Heart left ventricle (tissue), 16 donors: ENCODE measurements at regions not wholly inside any gene's neighbourhood (a gene's known extent, or its start where the extent isn't known, plus 50 kb on each side); places are given as distances from the start of the nearest gene placed in this dataset.

ENCODE experiments used
- ATAC-seq, 4 donors: fragments of 200-7000 bp; cut with Tn5 transposase; one replicate each; pipeline ENCODE4 v1.9.1; 2020 to 2022; ENCODE audit warnings: moderate library complexity in 4 of 4, mild to moderate bottlenecking in 3 of 4, moderate number of reproducible peaks in 1 of 4
- DNase-seq, 5 donors: peaks; one replicate each; pipeline ENCODE4 v3.0.0-alpha.2; 2020
- H3K27ac ChIP-seq, 12 donors: fragments of 200-600 bp; sonication (generic) in 4 of 12; one replicate each; pipeline versions ENCODE4 v1.5.0 to v1.8.0; 2016 to 2022; ENCODE audit warnings: mild to moderate bottlenecking in 2 of 12
- H3K27me3 ChIP-seq, 9 donors: fragments of 200-600 bp; sonication (generic) in 2 of 9; one replicate each; pipeline versions ENCODE4 v1.5.1 to v1.8.0; 2016 to 2022; ENCODE audit warnings: mild to moderate bottlenecking in 3 of 9
- H3K36me3 ChIP-seq, 9 donors: fragments of 200-600 bp; sonication (generic) in 2 of 9; one replicate each; pipeline versions ENCODE4 v1.5.0 to v1.8.0; 2018 to 2022; ENCODE audit warnings: mild to moderate bottlenecking in 2 of 9
- H3K4me1 ChIP-seq, 12 donors: fragments of 200-600 bp; sonication (generic) in 4 of 12; one replicate each; pipeline versions ENCODE4 v1.5.0 to v1.8.0; 2016 to 2022; ENCODE audit warnings: mild to moderate bottlenecking in 3 of 12
- H3K4me3 ChIP-seq, 12 donors: fragments of 200-600 bp; sonication (generic) in 4 of 12; one replicate each; pipeline versions ENCODE4 v1.5.0 to v1.8.0; 2017 to 2022; ENCODE audit warnings: mild to moderate bottlenecking in 9 of 12, moderate library complexity in 4 of 12
- H3K9me3 ChIP-seq, 12 donors: fragments of 200-600 bp; sonication (generic) in 4 of 12; one replicate each; pipeline versions ENCODE4 v1.5.0 to v1.8.0; 2016 to 2022; ENCODE audit warnings: mild to moderate bottlenecking in 1 of 12
- CTCF ChIP-seq, 12 donors: fragments of 200-600 bp; sonication (generic) in 4 of 12; IDR thresholded peaks; one replicate each; pipeline versions ENCODE4 v1.5.0 to v1.8.0; 2018 to 2022; ENCODE audit warnings: antibody characterized with exemption in 12 of 12, mild to moderate bottlenecking in 5 of 12
- POLR2A ChIP-seq, 2 donors: fragments of 450-650 bp; IDR thresholded peaks; one replicate each; pipeline ENCODE4 v1.6.1; 2017; ENCODE audit warnings: antibody characterized with exemption in 2 of 2, mild to moderate bottlenecking in 2 of 2, moderate library complexity in 2 of 2
- WGBS, 4 donors: extraction: QIAGEN DNeasy Blood & Tissue Kit in 2 of 4; methylation state at CpG; one replicate each; pipeline versions ENCODE4 v1.1.5 to v1.1.7; 2013 to 2018; 5-methylcytosine and 5-hydroxymethylcytosine counted together
- intact Hi-C, 10 donors: fragments of 100-400 bp; cut with DNase I; formaldehyde crosslinking; loops; one replicate each; pipeline versions ENCODE4 v1.11.1 to v1.14.2; 2022
- donor health status: ischemic (EF 13 %, LVEDD 7.1; RV severe dilation, severe dysfunction).
- donor health status: healthy with polysubstance abuse.
- donor health status: DM: no; HTN: yes; CAD: no.
- donor health status: DM: no; HTN: no; CAD: no.
- donor health status: ischemic (EF 25% LVEDD 6.9; RV normal size, moderate dysfunction).
- donor health status: ischemic (EF 25% LVEDD 5.7; RV mildly dilated, moderate dysfunction).
- donor health status: healthy.
- donor health status: DM: yes; HTN: yes; CAD: no.
- donor health status: ischemic (EF 35%, LVEDD 5.7; RV mildly dilated, moderate dysfunction).
- donor health status: nonischemic (EF 11% LVEDD 7.7; RV severe dilation, severe dysfunction).
- donor health status: DM: yes; HTN: yes; CAD: no.
- donor health status: PGD.
- donor health status: ischemic (EF 29% LVEDD 5.4; RV normal size, mild dysfunction).
- donor health status: nonischemic (EF 23%, LVEDD 6.1; RV moderate dilation, normal function).

DNA sequence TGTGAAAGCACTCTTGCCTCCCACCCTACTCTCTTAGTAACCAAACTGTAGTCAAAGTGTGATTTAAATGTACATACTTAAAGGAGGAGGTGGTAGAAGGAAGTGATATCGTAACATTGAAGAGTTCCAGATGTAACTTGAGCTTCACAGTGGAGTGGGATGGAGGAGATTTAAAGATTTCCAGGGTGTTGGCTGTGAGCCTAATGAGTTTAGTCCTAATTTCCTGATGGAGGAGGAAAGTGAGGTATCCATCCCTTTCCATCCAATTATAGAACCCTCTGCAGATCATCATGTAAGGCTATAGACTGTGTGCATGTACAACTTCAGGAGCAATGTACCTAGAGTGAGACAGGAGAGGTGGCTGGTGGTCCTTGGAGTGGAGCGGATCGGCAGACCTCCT lies 1163.9 kb upstream of the SEMA6A start:
- TF ChIP-seq CTCF (IDR thresholded peaks at IDR 0.05) (no peak), POLR2A (IDR thresholded peaks at IDR 0.05) (no peak)
- no peaks in the 10 kb centered on the region for H3K9me3 ChIP-seq
- H3K4me3 ChIP-seq = no peak overlapping the region
- intact Hi-C loops = no loop called here
- peaks cover 0 to 14% (median 3%) of the 10 kb centered on the region in 12 donors for H3K4me1 ChIP-seq
- WGBS, 4 donors = 66 to 91% (median 84%) methylated on average over 3 of the region's 3 CpGs
- no peaks in the 10 kb centered on the region for H3K36me3 ChIP-seq
- H3K27ac ChIP-seq = no peak overlapping the region
- no peak for DNase-seq
- H3K27me3 ChIP-seq = no peaks in the 10 kb centered on the region
- no peak for ATAC-seq

- H3K4me3 ChIP-seq = no peak overlapping the region
- 69 to 84% (median 76%) methylated on average over 2 of the region's 2 CpGs for WGBS, 4 donors
- intact Hi-C loops = no loop called here
- H3K27me3 ChIP-seq = no peaks in the 10 kb centered on the region
- H3K9me3 ChIP-seq = no peaks in the 10 kb centered on the region
- DNase-seq (no peak), ATAC-seq (no peak)
- H3K36me3 ChIP-seq = no peaks in the 10 kb centered on the region
- no peak for TF ChIP-seq POLR2A (IDR thresholded peaks at IDR 0.05)
- no peak for TF ChIP-seq CTCF (IDR thresholded peaks at IDR 0.05)
- no peak overlapping the region for H3K27ac ChIP-seq
- peaks cover 0 to 14% (median 1%) of the 10 kb centered on the region in 12 donors for H3K4me1 ChIP-seq
Measured at GRCh38 chr5:117736698-117737097, 1162.1 kb upstream of the SEMA6A start.

GRCh38 chr5:117734056-117734455 lies 1159.4 kb upstream of the SEMA6A start:
- 84 to 89% (median 85%) methylated on average over 4 of the region's 4 CpGs for WGBS, 4 donors
- DNase-seq = no peak

GRCh38 chr5:117733051-117733450 lies 1158.4 kb upstream of the SEMA6A start:
- no peak for TF ChIP-seq POLR2A (IDR thresholded peaks at IDR 0.05)
- 67 to 71% (median 68%) methylated on average over 2 of the region's 2 CpGs for WGBS, 4 donors
- ATAC-seq (no peak), DNase-seq (no peak)
- Histone ChIP-seq H3K36me3 (no peaks in the 10 kb centered on the region), H3K4me1 (no peaks in the 10 kb centered on the region), H3K9me3 (no peaks in the 10 kb centered on the region), H3K27me3 (no peaks in the 10 kb centered on the region), H3K27ac (no peak overlapping the region), H3K4me3 (no peak overlapping the region)
- intact Hi-C loops = no loop called here

More at GRCh38 chr5:117734056-117734455, 1159.4 kb upstream of the SEMA6A start:
- no peak overlapping the region for H3K4me3 ChIP-seq
- intact Hi-C loops = no loop called here
- H3K27ac ChIP-seq = no peak overlapping the region
- H3K36me3 ChIP-seq = no peaks in the 10 kb centered on the region
- H3K4me1 ChIP-seq = no peaks in the 10 kb centered on the region
- no peaks in the 10 kb centered on the region for H3K9me3 ChIP-seq
- TF ChIP-seq POLR2A (IDR thresholded peaks at IDR 0.05) (no peak), CTCF (IDR thresholded peaks at IDR 0.05) (no peak)
- no peaks in the 10 kb centered on the region for H3K27me3 ChIP-seq
- ATAC-seq = no peak

DNA sequence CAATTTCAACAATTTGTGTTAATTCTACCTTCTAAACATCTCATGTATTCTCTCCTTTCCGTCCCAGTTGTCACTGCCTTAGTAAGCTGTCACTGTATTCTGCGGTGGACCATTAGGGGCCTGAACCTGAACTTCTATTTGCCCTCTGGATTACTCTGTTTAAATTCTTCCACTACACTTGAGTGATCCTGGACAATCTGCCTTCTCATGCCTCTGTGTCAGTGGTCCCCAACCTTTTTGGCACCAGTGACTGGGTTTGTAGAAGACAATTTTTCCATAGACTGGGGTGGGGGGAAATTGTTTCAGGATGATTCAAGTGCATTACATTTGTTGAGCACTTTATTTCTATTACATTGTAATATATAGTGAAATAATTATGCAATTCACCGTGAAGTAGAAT lies 1157.6 kb upstream of the SEMA6A start:
- intact Hi-C loops = no loop called here
- DNase-seq (no peak), ATAC-seq (no peak)
- TF ChIP-seq CTCF (IDR thresholded peaks at IDR 0.05) = no peak
- TF ChIP-seq POLR2A (IDR thresholded peaks at IDR 0.05) = no peak
- WGBS, 4 donors = 90 to 97% (median 93%) methylated on average over 3 of the region's 3 CpGs
- H3K36me3 ChIP-seq = no peaks in the 10 kb centered on the region
- no peaks in the 10 kb centered on the region for H3K4me1 ChIP-seq
- no peaks in the 10 kb centered on the region for H3K27me3 ChIP-seq
- peaks cover 0 to 7% (median 0%) of the 10 kb centered on the region in 12 donors for H3K9me3 ChIP-seq
- H3K27ac ChIP-seq = no peak overlapping the region
- no peak overlapping the region for H3K4me3 ChIP-seq
